H9 (cell line): ENCODE measurements at regions not wholly inside any gene's neighbourhood (a gene's known extent, or its start where the extent isn't known, plus 50 kb on each side); places are given as distances from the start of the nearest gene placed in this dataset.

Experiments used
- DNase-seq: peaks from one replicate; pipeline ENCODE4 v3.0.0-alpha.2; 2017
- H2AFZ ChIP-seq: one replicate; pipeline ENCODE4 v1.6.1; 2013; ENCODE audit warnings: mild to moderate bottlenecking, low read length, control low read depth, moderate library complexity
- H2AK5ac ChIP-seq: 2 replicates; pipeline ENCODE4 v1.6.1; 2013; ENCODE audit warnings: low read length, control low read depth, mixed read lengths; ENCODE audit not compliant: insufficient read length
- H2BK120ac ChIP-seq: one replicate; pipeline ENCODE4 v1.6.1; 2013; ENCODE audit warnings: low read depth, mild to moderate bottlenecking, low read length, control low read depth, inconsistent platforms; ENCODE audit not compliant: poor library complexity, severe bottlenecking
- H2BK12ac ChIP-seq: 2 replicates; pipeline ENCODE4 v1.6.1; 2013; ENCODE audit warnings: low read length, control low read depth, mixed read lengths, low read depth; ENCODE audit not compliant: insufficient read length
- H2BK15ac ChIP-seq: 2 replicates; pipeline ENCODE4 v1.6.1; 2013; ENCODE audit warnings: low read depth, low read length, control low read depth
- H2BK20ac ChIP-seq: one replicate; pipeline ENCODE4 v1.6.1; 2013; ENCODE audit warnings: low read depth, mild to moderate bottlenecking, low read length, control low read depth, inconsistent platforms; ENCODE audit not compliant: poor library complexity, severe bottlenecking
- H2BK5ac ChIP-seq: 2 replicates; pipeline ENCODE4 v1.6.1; 2013; ENCODE audit warnings: low read length, control low read depth, mixed read lengths; ENCODE audit not compliant: insufficient read length
- H3K14ac ChIP-seq: 2 replicates; pipeline ENCODE4 v1.6.1; 2013; ENCODE audit warnings: low read length, control low read depth; ENCODE audit not compliant: insufficient read depth
- H3K18ac ChIP-seq: 2 replicates; pipeline ENCODE4 v1.6.1; 2013; ENCODE audit warnings: low read depth, mild to moderate bottlenecking, mixed read lengths, low read length, control low read depth; ENCODE audit not compliant: insufficient read length
- H3K23ac ChIP-seq: 2 replicates; pipeline ENCODE4 v1.6.1; 2013; ENCODE audit warnings: low read length, control low read depth, mixed read lengths, low read depth; ENCODE audit not compliant: insufficient read length
- H3K23me2 ChIP-seq: 2 replicates; pipeline ENCODE4 v1.6.1; 2013; ENCODE audit warnings: low read depth, mild to moderate bottlenecking, mixed read lengths, low read length, control low read depth; ENCODE audit not compliant: insufficient read length, poor library complexity, severe bottlenecking
- H3K27ac ChIP-seq: 2 replicates; pipeline ENCODE4 v1.5.1; 2013; ENCODE audit warnings: low read length, control low read depth, mixed read lengths, low read depth; ENCODE audit not compliant: insufficient read length
- H3K27me3 ChIP-seq: 2 replicates; pipeline ENCODE4 v1.6.1; 2013; ENCODE audit warnings: low read length, control low read depth, inconsistent platforms; ENCODE audit not compliant: insufficient read depth
- H3K4ac ChIP-seq: 2 replicates; pipeline ENCODE4 v1.6.1; 2013; ENCODE audit warnings: low read depth, mild to moderate bottlenecking, control low read depth, inconsistent platforms, low read length, moderate library complexity
- H3K4me1 ChIP-seq: 2 replicates; pipeline ENCODE4 v1.6.1; 2013; ENCODE audit warnings: low read length, control low read depth, inconsistent platforms; ENCODE audit not compliant: insufficient read depth
- H3K4me2 ChIP-seq: 2 replicates; pipeline ENCODE4 v1.6.1; 2013; ENCODE audit warnings: low read length, control low read depth, mixed read lengths; ENCODE audit not compliant: insufficient read length, insufficient read depth
- H3K56ac ChIP-seq: 2 replicates; pipeline ENCODE4 v1.6.1; 2013; ENCODE audit warnings: low read depth, mild to moderate bottlenecking, mixed read lengths, low read length, control low read depth; ENCODE audit not compliant: insufficient read length
- H3K79me1 ChIP-seq: 2 replicates; pipeline ENCODE4 v1.6.1; 2013; ENCODE audit warnings: low read depth, mild to moderate bottlenecking, moderate library complexity, low read length, control low read depth, inconsistent platforms; ENCODE audit not compliant: insufficient read depth, poor library complexity, severe bottlenecking
- H3K79me2 ChIP-seq: 2 replicates; pipeline ENCODE4 v1.6.1; 2013; ENCODE audit warnings: low read length, control low read depth, inconsistent platforms; ENCODE audit not compliant: insufficient read depth
- H3K9ac ChIP-seq: 2 replicates; pipeline ENCODE4 v1.6.1; 2013; ENCODE audit warnings: low read length, control low read depth, mixed read lengths; ENCODE audit not compliant: insufficient read length; ENCODE audit errors: extremely low read depth
- H3K9me3 ChIP-seq: one replicate; pipeline ENCODE4 v1.6.1; 2013; ENCODE audit warnings: low read depth, low read length, inconsistent platforms; ENCODE audit not compliant: control insufficient read depth
- H3T11ph ChIP-seq: one replicate; pipeline ENCODE4 v1.6.1; 2013; ENCODE audit warnings: mild to moderate bottlenecking, low read length, control low read depth, inconsistent platforms
- H4K20me1 ChIP-seq: one replicate; pipeline ENCODE4 v1.6.1; 2013; ENCODE audit not compliant: control insufficient read depth, insufficient read length, insufficient read depth
- H4K5ac ChIP-seq: 2 replicates; pipeline ENCODE4 v1.6.1; 2013; ENCODE audit warnings: low read depth, mild to moderate bottlenecking, mixed read lengths, low read length, control low read depth; ENCODE audit not compliant: insufficient read length
- H4K8ac ChIP-seq: replicated peaks from 2 replicates; pipeline ENCODE4 v1.6.1; 2013; ENCODE audit warnings: low read length, control low read depth, mixed read lengths, low read depth; ENCODE audit not compliant: insufficient read length
- H4K91ac ChIP-seq: 2 replicates; pipeline ENCODE4 v1.6.1; 2013; ENCODE audit warnings: low read depth, mild to moderate bottlenecking, moderate library complexity, mixed read lengths, low read length, control low read depth; ENCODE audit not compliant: insufficient read length
- H3K27ac Mint-ChIP-seq, 3 experiments: 2 replicates in 2 of 3; 3 replicates in 1 of 3; pipeline ENCODE4 v1.8.0; 2020 to 2021; ENCODE audit warnings: mixed read lengths in 3 of 3, mild to moderate bottlenecking in 1 of 3, moderate library complexity in 1 of 3
- H3K27me3 Mint-ChIP-seq: 2 replicates; pipeline ENCODE4 v1.8.0; 2021; ENCODE audit warnings: low read depth, mild to moderate bottlenecking, moderate library complexity, mixed read lengths
- H3K36me3 Mint-ChIP-seq, 3 experiments: 2 replicates in 2 of 3; 3 replicates in 1 of 3; pipeline ENCODE4 v1.8.0; 2020 to 2021; ENCODE audit warnings: low read depth in 3 of 3, mixed read lengths in 3 of 3; ENCODE audit not compliant: insufficient read depth in 1 of 3
- H3K4me1 Mint-ChIP-seq, 2 experiments: 2 replicates each; pipeline ENCODE4 v1.8.0; 2020; ENCODE audit warnings: mixed read lengths in 2 of 2
- H3K4me3 Mint-ChIP-seq, 2 experiments: 2 replicates in 1 of 2; 3 replicates in 1 of 2; pipeline ENCODE4 v1.8.0; 2020 to 2021; ENCODE audit warnings: mild to moderate bottlenecking in 2 of 2, mixed read lengths in 2 of 2, moderate library complexity in 1 of 2
- H3K9me3 Mint-ChIP-seq, 2 experiments: 2 replicates in 1 of 2; 3 replicates in 1 of 2; pipeline ENCODE4 v1.8.0; 2020; ENCODE audit warnings: mild to moderate bottlenecking in 2 of 2, mixed read lengths in 2 of 2, moderate library complexity in 1 of 2
- WGBS: extraction: QIAGEN DNeasy Blood & Tissue Kit; methylation state at CpG from one replicate; pipeline ENCODE4 v1.1.7; 2013; ENCODE audit warnings: missing lambda C conversion rate, low lambda C conversion rate, mixed read lengths; ENCODE audit not compliant: insufficient read length; ENCODE audit errors: extremely low coverage; 5-methylcytosine and 5-hydroxymethylcytosine counted together
- TF ChIP-seq, protein P1 (sequence below): fragments of 200-600 bp; sonication (generic); conservative IDR thresholded peaks from 3 replicates; pipeline ENCODE4 v1.8.0; 2021; ENCODE audit warnings: antibody characterized with exemption, mild to moderate bottlenecking

DNA sequence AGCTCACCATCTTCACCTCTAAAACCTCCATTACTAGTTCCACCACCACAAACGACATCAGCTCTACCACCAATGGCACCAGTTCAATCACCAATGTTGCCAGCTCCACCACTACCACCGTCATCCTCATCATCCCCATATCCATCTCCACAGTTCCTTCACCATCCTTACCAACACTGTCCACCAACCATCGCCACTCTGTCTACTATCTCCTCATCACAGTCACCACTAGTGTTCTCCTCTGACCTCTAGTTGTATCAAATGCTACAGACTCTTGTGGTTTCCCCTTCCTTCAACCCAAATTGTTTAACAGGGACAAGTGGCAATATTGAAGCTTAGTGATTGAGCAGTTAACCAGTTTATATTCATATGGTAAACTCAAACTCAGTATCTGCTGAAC lies 182.6 kb downstream of the CAAP1 start:
- Histone ChIP-seq H3K79me1 (no peaks in the 10 kb centered on the region), H2BK12ac (no peak overlapping the region), H3K23ac (no peak overlapping the region), H2BK120ac (no peak overlapping the region), H3K56ac (no peak overlapping the region), H4K5ac (no peak overlapping the region), H3K18ac (no peak overlapping the region), H3K23me2 (no peaks in the 10 kb centered on the region), H3K27me3 (no peaks in the 10 kb centered on the region), H2BK5ac (no peak overlapping the region), H3T11ph (no peak overlapping the region), H2AFZ (no peak overlapping the region), H3K9me3 (no peaks in the 10 kb centered on the region), H4K8ac (no peak overlapping the region), H3K79me2 (no peaks in the 10 kb centered on the region), H2BK20ac (no peak overlapping the region), H3K27ac (no peak overlapping the region), H3K4me1 (no peaks in the 10 kb centered on the region), H3K9ac (no peak overlapping the region), H3K4me2 (no peak overlapping the region), H4K20me1 (no peaks in the 10 kb centered on the region), H2BK15ac (no peak overlapping the region), H2AK5ac (no peak overlapping the region), H3K14ac (no peak overlapping the region), H4K91ac (no peak overlapping the region), H3K4ac (no peak overlapping the region)
- H3K36me3 Mint-ChIP-seq = no peaks in the 10 kb centered on the region
- H3K4me3 Mint-ChIP-seq = no peak overlapping the region
- peaks cover 3 to 4% of the 10 kb centered on the region in 2 experiments; a peak in 4 of 5 replicates for H3K9me3 Mint-ChIP-seq
- peaks cover 2 to 5% of the 10 kb centered on the region in 2 experiments for H3K4me1 Mint-ChIP-seq
- TF ChIP-seq, protein P1, sequence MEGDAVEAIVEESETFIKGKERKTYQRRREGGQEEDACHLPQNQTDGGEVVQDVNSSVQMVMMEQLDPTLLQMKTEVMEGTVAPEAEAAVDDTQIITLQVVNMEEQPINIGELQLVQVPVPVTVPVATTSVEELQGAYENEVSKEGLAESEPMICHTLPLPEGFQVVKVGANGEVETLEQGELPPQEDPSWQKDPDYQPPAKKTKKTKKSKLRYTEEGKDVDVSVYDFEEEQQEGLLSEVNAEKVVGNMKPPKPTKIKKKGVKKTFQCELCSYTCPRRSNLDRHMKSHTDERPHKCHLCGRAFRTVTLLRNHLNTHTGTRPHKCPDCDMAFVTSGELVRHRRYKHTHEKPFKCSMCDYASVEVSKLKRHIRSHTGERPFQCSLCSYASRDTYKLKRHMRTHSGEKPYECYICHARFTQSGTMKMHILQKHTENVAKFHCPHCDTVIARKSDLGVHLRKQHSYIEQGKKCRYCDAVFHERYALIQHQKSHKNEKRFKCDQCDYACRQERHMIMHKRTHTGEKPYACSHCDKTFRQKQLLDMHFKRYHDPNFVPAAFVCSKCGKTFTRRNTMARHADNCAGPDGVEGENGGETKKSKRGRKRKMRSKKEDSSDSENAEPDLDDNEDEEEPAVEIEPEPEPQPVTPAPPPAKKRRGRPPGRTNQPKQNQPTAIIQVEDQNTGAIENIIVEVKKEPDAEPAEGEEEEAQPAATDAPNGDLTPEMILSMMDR = no peak
- H3K27me3 Mint-ChIP-seq = no peaks in the 10 kb centered on the region; the same call in 1 of the 2 replicates
- DNase-seq = no peak
- WGBS = no CpG with 5 or more reads among the region's 3 CpGs
- no peak overlapping the region for H3K27ac Mint-ChIP-seq
